MCF 10A (cell line): ENCODE measurements at regions not wholly inside any gene's neighbourhood (a gene's known extent, or its start where the extent isn't known, plus 50 kb on each side); places are given as distances from the start of the nearest gene placed in this dataset.
"Not testable (repeated sequence)": the region's sequence is repeated elsewhere in the genome, so short reads cannot be mapped to it uniquely, and the experiment has no call there.

Source experiments
- BruUV-seq: library from RNA; stranded (reverse); fragments of 400-500 nt; replicated peaks from 2 replicates; lab custom pipeline; 2021; lab: Mats Ljungman, UMichigan
- CTCF ChIA-PET: fragments of 300-600 bp; sonication (Branson Sonifier 250); formaldehyde crosslinking; extraction: SDS; loops from one replicate; lab custom pipeline; 2021; ENCODE audit warnings: antibody characterized with exemption, inconsistent platforms; lab: Yijun Ruan, JAX
- POLR2A ChIA-PET: fragments of 300-600, 350-650 bp; sonication (Branson Sonifier 250); formaldehyde crosslinking; extraction: SDS; loops from one replicate; lab custom pipeline; 2020; ENCODE audit warnings: antibody characterized with exemption, inconsistent platforms; lab: Yijun Ruan, JAX
- DNase-seq: peaks from one replicate; pipeline ENCODE4 v3.0.0-alpha.2; 2018; ENCODE audit not compliant: unreplicated experiment
- H3K27ac Mint-ChIP-seq: one replicate; pipeline ENCODE4 v1.8.0; 2022; ENCODE audit warnings: mild to moderate bottlenecking, low read depth, mixed read lengths; ENCODE audit not compliant: unreplicated experiment
- H3K27me3 Mint-ChIP-seq: one replicate; pipeline ENCODE4 v1.8.0; 2022; ENCODE audit warnings: mixed read lengths; ENCODE audit not compliant: insufficient read depth, unreplicated experiment
- H3K36me3 Mint-ChIP-seq: one replicate; pipeline ENCODE4 v1.8.0; 2022; ENCODE audit warnings: mild to moderate bottlenecking, moderate library complexity, mixed read lengths; ENCODE audit not compliant: insufficient read depth, unreplicated experiment
- H3K4me1 Mint-ChIP-seq: one replicate; pipeline ENCODE4 v1.8.0; 2022; ENCODE audit warnings: mixed read lengths; ENCODE audit not compliant: insufficient read depth, unreplicated experiment
- H3K4me3 Mint-ChIP-seq: one replicate; pipeline ENCODE4 v1.8.0; 2022; ENCODE audit warnings: mild to moderate bottlenecking, moderate library complexity, mixed read lengths; ENCODE audit not compliant: unreplicated experiment
- H3K9me3 Mint-ChIP-seq: one replicate; pipeline ENCODE4 v1.8.0; 2022; ENCODE audit warnings: mixed read lengths; ENCODE audit not compliant: unreplicated experiment
- CTCF ChIP-seq: fragments of 200-600 bp; IDR thresholded peaks from one replicate; pipeline ENCODE4 v1.8.0; 2022; ENCODE audit warnings: antibody characterized with exemption, mild to moderate bottlenecking; ENCODE audit not compliant: unreplicated experiment
- intact Hi-C: fragments of 100-400 bp; cut with micrococcal nuclease; formaldehyde crosslinking; loops from 2 replicates; pipeline ENCODE4 v1.14.1; 2022

GRCh38 chr4:147110473-147111367 is 165.1 kb upstream of the TTC29 start:
- intact Hi-C loops: loop anchor here (1.0 to 5.0 kb wide), 3 partner anchors 408 to 757 kb away; no protein-coding TSS in a partner anchor
- no peak overlapping the region for H3K27ac Mint-ChIP-seq
- H3K4me1 Mint-ChIP-seq: no peaks in the 10 kb centered on the region
- BruUV-seq: no TSS peak
- H3K27me3 Mint-ChIP-seq: no peaks in the 10 kb centered on the region
- POLR2A ChIA-PET: no interaction called here
- H3K36me3 Mint-ChIP-seq: no peaks in the 10 kb centered on the region
- CTCF ChIA-PET: interaction anchor here (0.6 to 4.9 kb wide), 8 partner anchors 11 to 492 kb away, joined by 3 to 32 read pairs (median 6); no protein-coding TSS in a partner anchor
- H3K9me3 Mint-ChIP-seq: peaks cover 13% of the 10 kb centered on the region
- peak; percentile 8 for TF ChIP-seq CTCF
- DNase-seq: no peak
- H3K4me3 Mint-ChIP-seq: no peak overlapping the region

GRCh38 chr4:147112196-147112595 is 166.5 kb upstream of the TTC29 start:
- CTCF ChIA-PET: interaction anchor here (0.7 to 4.9 kb wide), 3 partner anchors 9 to 477 kb away, joined by 3 to 32 read pairs (median 4); no protein-coding TSS in a partner anchor
- peaks cover 13% of the 10 kb centered on the region for H3K9me3 Mint-ChIP-seq
- H3K36me3 Mint-ChIP-seq, H3K4me3 Mint-ChIP-seq, BruUV-seq, DNase-seq, H3K27ac Mint-ChIP-seq, H3K4me1 Mint-ChIP-seq, H3K27me3 Mint-ChIP-seq: not testable (repeated sequence)
- intact Hi-C loops: loop anchor here (5.0 kb wide), 1 partner anchor 755 kb away; no protein-coding TSS in a partner anchor
- POLR2A ChIA-PET: interaction anchor here (0.6 kb wide), 1 partner anchor 15 kb away, joined by 3 read pairs; no protein-coding TSS in a partner anchor

- H3K9me3 Mint-ChIP-seq: peaks cover 13% of the 10 kb centered on the region
These were observed 171.8 kb upstream of the TTC29 start for GRCh38 chr4:147117431-147117830.

GRCh38 chr4:147118528-147118927 is 172.9 kb upstream of the TTC29 start:
- no peak for TF ChIP-seq CTCF
- CTCF ChIA-PET: no interaction called here
- Mint-ChIP-seq H3K9me3 (peaks cover 6% of the 10 kb centered on the region), H3K4me1 (no peaks in the 10 kb centered on the region), H3K27me3 (no peaks in the 10 kb centered on the region), H3K27ac (no peak overlapping the region), H3K4me3 (no peak overlapping the region), H3K36me3 (no peaks in the 10 kb centered on the region)
- POLR2A ChIA-PET: no interaction called here
- peak; percentile 6 for DNase-seq
- intact Hi-C loops: no loop called here
- no TSS peak for BruUV-seq

More at GRCh38 chr4:147117431-147117830, 171.8 kb upstream of the TTC29 start:
- TF ChIP-seq CTCF: no peak
- intact Hi-C loops: no loop called here
- H3K36me3 Mint-ChIP-seq: no peaks in the 10 kb centered on the region
- BruUV-seq: no TSS peak
- no peaks in the 10 kb centered on the region for H3K4me1 Mint-ChIP-seq
- ChIA-PET POLR2A (no interaction called here), CTCF (no interaction called here)
- no peak for DNase-seq
- H3K4me3 Mint-ChIP-seq: no peak overlapping the region
- H3K27ac Mint-ChIP-seq: no peak overlapping the region
- no peaks in the 10 kb centered on the region for H3K27me3 Mint-ChIP-seq
